GM12865 (cell line): ENCODE measurements at regions not wholly inside any gene's neighbourhood (a gene's known extent, or its start where the extent isn't known, plus 50 kb on each side); places are given as distances from the start of the nearest gene placed in this dataset.
A peak's percentile ranks its signal among the peaks of the same experiment; 100 is the strongest.
"Not testable (repeated sequence)": the region's sequence is repeated elsewhere in the genome, so short reads cannot be mapped to it uniquely, and the experiment has no call there.

ENCODE experiments used
- DNase-seq: peaks from one replicate; pipeline ENCODE4 v3.0.0; 2010; ENCODE audit warnings: low read depth
- H3K4me3 ChIP-seq: 2 replicates; pipeline ENCODE4 v1.5.1; 2011; ENCODE audit warnings: mild to moderate bottlenecking, low read depth, low read length, control low read depth
- CTCF ChIP-seq: IDR thresholded peaks from 2 replicates; pipeline ENCODE4 v1.5.1; 2011; ENCODE audit warnings: low read length, control low read depth, low read depth, inconsistent platforms; ENCODE audit not compliant: insufficient read depth; ENCODE audit errors: missing control alignments

DNA sequence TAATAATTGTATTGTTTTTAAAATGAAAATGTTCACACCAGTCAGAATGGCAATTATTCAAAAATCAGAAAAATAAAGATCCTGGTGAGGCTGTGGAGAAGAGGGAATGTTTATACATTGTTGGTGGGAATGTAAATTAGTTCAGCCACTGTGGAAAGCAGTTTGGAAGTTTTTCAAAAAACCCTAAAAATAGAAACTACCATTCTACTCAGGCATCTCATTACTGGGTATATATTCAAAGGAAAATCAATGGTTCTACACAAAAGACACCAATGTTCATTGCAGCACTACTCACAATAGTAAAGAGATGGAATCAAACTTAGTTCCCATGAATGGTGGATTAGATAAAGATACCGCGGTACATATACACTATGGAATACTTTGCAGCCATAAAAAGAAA, 461.5 kb upstream of the ADGRB3 start:
- no peak for DNase-seq
- TF ChIP-seq CTCF = no peak

DNA sequence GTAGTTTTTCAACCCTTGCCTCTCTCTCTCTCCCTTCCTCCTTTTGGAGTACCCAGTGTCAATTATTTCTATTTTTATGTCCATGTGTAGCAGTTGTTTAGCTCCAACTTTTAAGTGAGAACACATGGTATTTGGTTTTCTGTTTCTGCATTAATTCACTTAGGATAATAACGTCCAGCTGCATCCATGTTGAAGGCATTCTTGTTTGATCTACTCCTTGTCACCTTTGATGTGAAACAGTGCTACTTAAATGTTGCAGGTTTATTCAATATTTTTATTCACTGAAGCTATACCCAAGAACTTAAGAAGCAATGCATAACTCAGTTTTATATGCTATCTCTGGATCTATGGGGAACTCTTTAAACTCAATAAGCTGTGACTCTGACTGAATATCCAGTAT, 465.2 kb upstream of the ADGRB3 start:
- DNase-seq = no peak
- TF ChIP-seq CTCF = no peak
- H3K4me3 ChIP-seq = no peak overlapping the region

More for the DNA sequence above, 461.5 kb upstream of the ADGRB3 start:
- no peak overlapping the region for H3K4me3 ChIP-seq

DNA sequence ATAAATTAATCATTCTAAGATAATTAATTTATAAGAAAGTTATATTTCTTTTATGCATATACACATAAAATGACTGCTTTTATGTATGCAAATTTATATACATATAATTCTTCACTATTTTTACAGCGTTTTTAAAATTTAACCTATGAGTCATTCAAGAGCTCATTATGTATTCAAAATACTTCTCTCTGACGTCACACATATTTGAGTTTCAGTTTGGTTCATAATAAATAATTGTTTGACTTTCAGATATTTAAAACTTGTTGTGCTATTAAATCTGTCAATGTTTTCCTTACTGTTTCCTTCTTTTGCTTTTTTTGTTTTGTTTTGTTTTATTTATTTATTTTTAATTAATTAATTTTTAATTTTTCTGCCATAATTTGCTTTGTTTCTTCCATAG, 467.5 kb upstream of the ADGRB3 start:
- no peak overlapping the region for H3K4me3 ChIP-seq
- no peak for DNase-seq
- TF ChIP-seq CTCF = no peak

DNA sequence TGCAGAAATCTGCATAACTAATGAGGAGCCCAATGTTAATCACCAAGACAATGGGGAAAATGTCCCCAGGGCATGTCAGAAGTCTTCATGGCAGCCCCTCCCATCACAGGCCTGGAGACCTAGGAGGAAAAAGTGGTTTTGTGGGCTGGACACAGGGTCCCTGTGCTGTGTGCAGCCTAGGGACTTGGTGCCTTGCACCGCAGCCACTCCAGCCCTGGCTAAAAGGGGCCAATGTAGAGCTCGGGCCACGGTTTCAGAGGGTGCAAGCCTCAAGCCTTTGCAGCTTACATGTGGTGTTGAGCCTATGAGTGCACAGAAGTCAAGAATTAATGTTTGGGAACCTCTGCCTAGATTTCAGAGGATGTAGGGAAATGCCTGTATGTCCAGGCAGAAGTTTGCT, 474.3 kb upstream of the ADGRB3 start:
- not testable (repeated sequence) for DNase-seq, H3K4me3 ChIP-seq

DNA sequence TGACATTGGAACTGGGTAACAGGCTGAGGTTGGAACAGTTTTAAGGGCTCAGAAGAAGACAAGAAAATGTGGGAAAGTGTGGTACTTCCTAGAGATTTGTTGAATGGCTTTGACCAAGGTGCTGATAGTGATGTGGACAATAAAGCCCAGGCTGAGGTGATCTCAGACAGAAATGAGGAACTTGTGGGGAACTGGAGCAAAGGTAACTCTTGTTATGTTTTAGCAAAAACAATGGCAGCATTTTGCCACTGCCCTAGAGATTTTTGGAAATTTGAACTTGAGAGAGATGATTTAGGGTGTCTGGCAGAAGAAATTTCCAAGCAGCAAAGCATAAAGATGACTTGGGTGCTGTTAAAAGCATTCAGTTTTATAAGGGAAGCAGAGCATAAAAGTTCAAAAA, 474.7 kb upstream of the ADGRB3 start:
- no peak for TF ChIP-seq CTCF
- DNase-seq = no peak
- no peak overlapping the region for H3K4me3 ChIP-seq

DNA sequence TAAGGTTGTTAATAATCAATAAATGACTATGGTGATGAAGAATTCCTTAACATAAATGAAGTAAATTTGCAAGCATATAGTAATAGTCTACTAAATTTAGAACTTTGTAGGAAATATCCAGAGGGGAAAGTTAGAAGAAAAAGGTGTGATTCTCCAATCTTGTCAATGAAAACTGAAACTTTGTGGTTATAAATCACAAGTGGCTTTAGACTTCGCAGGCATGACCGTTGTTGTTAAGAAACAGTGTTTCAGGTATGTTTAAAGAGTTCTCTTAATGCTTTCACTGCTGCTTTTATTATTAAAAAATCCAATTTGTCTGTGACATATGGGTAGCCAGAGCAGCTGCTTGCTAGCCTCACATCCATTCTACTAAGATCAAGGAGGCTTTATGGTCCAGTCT, 475.6 kb upstream of the ADGRB3 start:
- TF ChIP-seq CTCF = no peak
- no peak overlapping the region for H3K4me3 ChIP-seq
- DNase-seq = no peak

DNA sequence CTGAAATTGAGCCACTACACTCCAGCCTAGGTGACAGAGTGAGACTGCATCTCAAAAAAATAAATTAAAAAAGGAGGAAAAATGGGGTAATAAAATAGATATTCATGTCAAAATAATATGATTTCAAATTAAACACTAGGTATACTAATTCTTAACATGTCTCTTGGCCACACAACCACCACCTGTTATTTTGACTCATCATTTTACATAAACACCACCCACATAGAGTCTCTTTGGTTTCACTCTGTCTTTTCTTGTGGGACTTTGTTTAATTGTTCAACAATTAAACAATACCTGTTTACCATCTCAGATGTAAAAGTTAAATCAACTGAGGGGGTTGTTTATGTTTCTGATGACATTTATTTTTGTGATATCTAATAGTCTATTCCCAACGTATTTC, 476.8 kb upstream of the ADGRB3 start:
- peak; percentile 7 for DNase-seq
- no peak overlapping the region for H3K4me3 ChIP-seq
- no peak for TF ChIP-seq CTCF

GRCh38 chr6:68144667-68145066, 490.4 kb upstream of the ADGRB3 start:
- TF ChIP-seq CTCF = no peak
- DNase-seq = no peak
- H3K4me3 ChIP-seq = no peak overlapping the region
